GM23338 (cell line): ENCODE measurements at regions not wholly inside any gene's neighbourhood (a gene's known extent, or its start where the extent isn't known, plus 50 kb on each side); places are given as distances from the start of the nearest gene placed in this dataset.

Experiments
- ATAC-seq: fragments of 200-7000 bp; cut with Tn5 transposase; 3 replicates; pipeline ENCODE4 v1.9.1; 2020
- DNase-seq: peaks from one replicate; pipeline ENCODE4 v3.0.0-alpha.2; 2015; ENCODE audit warnings: low spot score
- H2AFZ ChIP-seq: fragments of 200-600 bp; sonication (generic); 2 replicates; pipeline ENCODE4 v1.8.0; 2016; ENCODE audit warnings: antibody characterized with exemption, mild to moderate bottlenecking, moderate library complexity
- H3F3A ChIP-seq: fragments of 200-600 bp; sonication (generic); replicated peaks from 2 replicates; pipeline ENCODE4 v1.8.0; 2017; ENCODE audit warnings: antibody characterized with exemption, mixed run types, low read depth
- H3K27ac ChIP-seq: fragments of 200-600 bp; sonication (generic); 2 replicates; pipeline ENCODE4 v1.6.1; 2016; ENCODE audit warnings: low read depth
- H3K27me3 ChIP-seq: fragments of 200-600 bp; sonication (generic); 2 replicates; pipeline ENCODE4 v1.8.0; 2016; ENCODE audit warnings: mild to moderate bottlenecking, mixed run types, moderate library complexity; ENCODE audit not compliant: insufficient read depth
- H3K36me3 ChIP-seq: fragments of 200-600 bp; sonication (generic); 2 replicates; pipeline ENCODE4 v1.8.0; 2016; ENCODE audit warnings: mild to moderate bottlenecking; ENCODE audit not compliant: insufficient read depth
- H3K4me1 ChIP-seq: fragments of 200-600 bp; sonication (generic); 2 replicates; pipeline ENCODE4 v1.8.0; 2016; ENCODE audit warnings: mild to moderate bottlenecking, moderate library complexity; ENCODE audit not compliant: insufficient read depth
- H3K4me2 ChIP-seq: fragments of 200-600 bp; sonication (generic); 2 replicates; pipeline ENCODE4 v1.7.1; 2017; ENCODE audit warnings: mixed run types
- H3K4me3 ChIP-seq: fragments of 200-600 bp; sonication (generic); 2 replicates; pipeline ENCODE4 v1.6.1; 2016; ENCODE audit warnings: mixed run types
- H3K79me2 ChIP-seq: fragments of 200-600 bp; sonication (generic); replicated peaks from 2 replicates; pipeline ENCODE4 v1.8.0; 2017; ENCODE audit warnings: mild to moderate bottlenecking; ENCODE audit not compliant: insufficient read depth
- H3K9me2 ChIP-seq: fragments of 200-600 bp; sonication (generic); 2 replicates; pipeline ENCODE4 v1.8.0; 2017; ENCODE audit not compliant: insufficient read depth
- H4K20me1 ChIP-seq: fragments of 200-600 bp; sonication (generic); replicated peaks from 2 replicates; pipeline ENCODE4 v1.8.0; 2017; ENCODE audit warnings: mild to moderate bottlenecking; ENCODE audit not compliant: insufficient read depth
- H3K27ac Mint-ChIP-seq: 2 replicates; pipeline ENCODE4 v1.8.0; 2020; ENCODE audit warnings: inconsistent platforms, mild to moderate bottlenecking, moderate library complexity, mixed read lengths
- H3K27me3 Mint-ChIP-seq: 3 replicates; pipeline ENCODE4 v1.8.0; 2022; ENCODE audit warnings: low read depth, mild to moderate bottlenecking, moderate library complexity, mixed read lengths, inconsistent platforms; ENCODE audit not compliant: insufficient read depth, poor library complexity
- H3K36me3 Mint-ChIP-seq: 3 replicates; pipeline ENCODE4 v1.8.0; 2021; ENCODE audit warnings: low read depth, mild to moderate bottlenecking, inconsistent platforms, moderate library complexity, mixed read lengths
- H3K4me1 Mint-ChIP-seq: 3 replicates; pipeline ENCODE4 v1.8.0; 2020; ENCODE audit warnings: mild to moderate bottlenecking, inconsistent platforms, mixed read lengths
- H3K4me3 Mint-ChIP-seq: 3 replicates; pipeline ENCODE4 v1.8.0; 2021; ENCODE audit warnings: moderate library complexity, mild to moderate bottlenecking, inconsistent platforms, mixed read lengths
- H3K9me3 Mint-ChIP-seq: 3 replicates; pipeline ENCODE4 v1.8.0; 2020; ENCODE audit warnings: moderate library complexity, mild to moderate bottlenecking, inconsistent platforms, mixed read lengths
- JUNB ChIP-seq: IDR thresholded peaks from one replicate; pipeline ENCODE4 v1.6.1; 2016; ENCODE audit warnings: antibody characterized with exemption; ENCODE audit not compliant: unreplicated experiment
- POLR2AphosphoS5 ChIP-seq: IDR thresholded peaks from 2 replicates; pipeline ENCODE4 v1.6.1; 2016; ENCODE audit warnings: antibody characterized with exemption, low read depth
- STAT1 ChIP-seq: IDR thresholded peaks from one replicate; pipeline ENCODE4 v1.6.1; 2016; ENCODE audit warnings: antibody characterized with exemption; ENCODE audit not compliant: unreplicated experiment
- ZNF114 ChIP-seq: fragments of 250-450 bp; sonication (Bioruptor Pico); IDR thresholded peaks from 2 replicates; pipeline ENCODE4 v1.5.0; 2020; ENCODE audit warnings: mild to moderate bottlenecking, moderate library complexity
- TF ChIP-seq, protein P1 (sequence below): fragments of 250-450 bp; sonication (Bioruptor Pico); IDR thresholded peaks from 2 replicates; pipeline ENCODE4 v1.5.0; 2020; ENCODE audit warnings: mild to moderate bottlenecking, moderate library complexity

- no peak overlapping the region for H3K4me3 ChIP-seq
- DNase-seq: no peak
- peaks cover 4% of the 10 kb centered on the region; the same call in 1 of the 2 replicates for H3K9me2 ChIP-seq
- H3K36me3 ChIP-seq: no peaks in the 10 kb centered on the region
- no peaks in the 10 kb centered on the region for H3K27me3 Mint-ChIP-seq
- H3K9me3 Mint-ChIP-seq: no peaks in the 10 kb centered on the region
- no peak overlapping the region for H2AFZ ChIP-seq
- H3K4me2 ChIP-seq: no peak overlapping the region
- H3K79me2 ChIP-seq: no peaks in the 10 kb centered on the region
- H3K36me3 Mint-ChIP-seq: no peaks in the 10 kb centered on the region
- peak overlapping the region; percentile 60 for H3K27ac Mint-ChIP-seq
- H3K4me3 Mint-ChIP-seq: no peak overlapping the region
- H4K20me1 ChIP-seq: no peaks in the 10 kb centered on the region
- no peaks in the 10 kb centered on the region for H3K27me3 ChIP-seq
- TF ChIP-seq ZNF114 (CRISPR knock-in tag) (no peak), JUNB (no peak)
- no peaks in the 10 kb centered on the region for H3K4me1 ChIP-seq
- H3K4me1 Mint-ChIP-seq: no peaks in the 10 kb centered on the region
- no peak overlapping the region for H3K27ac ChIP-seq
- H3F3A ChIP-seq: no peaks in the 10 kb centered on the region
- ATAC-seq: no peak
These were observed 234.5 kb downstream of the KBTBD8 start for GRCh38 chr3:67232642-67233041.

DNA sequence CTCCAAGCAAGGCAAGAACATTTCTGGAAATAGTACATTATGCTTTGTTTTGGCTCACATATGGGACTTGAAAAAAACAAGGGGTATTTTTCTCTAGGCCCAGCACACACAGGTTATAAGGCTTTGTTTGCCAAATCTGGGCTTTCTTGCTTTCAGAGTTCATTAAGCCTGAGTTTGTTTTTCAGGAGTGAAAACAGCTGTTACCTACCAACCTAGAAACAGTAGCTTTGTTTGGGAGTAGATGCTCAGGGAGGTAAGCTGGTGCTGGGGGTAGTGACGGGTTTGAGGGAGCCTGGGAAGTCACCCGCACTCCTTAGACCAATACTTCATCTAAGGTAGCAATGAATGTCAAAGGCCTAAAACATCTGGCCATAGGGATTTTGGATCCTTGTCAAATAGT is 241.2 kb downstream of the KBTBD8 start:
- Histone ChIP-seq H3K4me1 (no peaks in the 10 kb centered on the region; the same call in 1 of the 2 replicates), H3F3A (no peaks in the 10 kb centered on the region), H3K27me3 (no peaks in the 10 kb centered on the region), H2AFZ (peak overlapping the region; percentile 38; the same call in 1 of the 2 replicates), H3K36me3 (no peaks in the 10 kb centered on the region), H4K20me1 (no peaks in the 10 kb centered on the region), H3K4me3 (no peak overlapping the region), H3K9me2 (0 out of 2 replicates have a peak, but pooled peaks cover 3% of the 10 kb centered on the region), H3K4me2 (no peak overlapping the region), H3K27ac (no peak overlapping the region), H3K79me2 (no peaks in the 10 kb centered on the region)
- H3K4me3 Mint-ChIP-seq: no peak overlapping the region
- no peaks in the 10 kb centered on the region for H3K36me3 Mint-ChIP-seq
- H3K4me1 Mint-ChIP-seq: peaks cover 11% of the 10 kb centered on the region
- no peak for TF ChIP-seq ZNF114 (CRISPR knock-in tag)
- TF ChIP-seq POLR2AphosphoS5: no peak
- DNase-seq: no peak
- H3K27me3 Mint-ChIP-seq: no peaks in the 10 kb centered on the region
- ATAC-seq: no peak
- H3K9me3 Mint-ChIP-seq: no peaks in the 10 kb centered on the region
- H3K27ac Mint-ChIP-seq: no peak overlapping the region

- Mint-ChIP-seq H3K4me1 (peaks cover 11% of the 10 kb centered on the region), H3K27me3 (no peaks in the 10 kb centered on the region), H3K36me3 (no peaks in the 10 kb centered on the region), H3K9me3 (no peaks in the 10 kb centered on the region), H3K27ac (no peak overlapping the region), H3K4me3 (no peak overlapping the region)
- no peaks in the 10 kb centered on the region; the same call in 1 of the 2 replicates for H3K4me1 ChIP-seq
- H3K4me2 ChIP-seq: no peak overlapping the region
- no peaks in the 10 kb centered on the region for H3K36me3 ChIP-seq
- H3K9me2 ChIP-seq: peaks cover 9% of the 10 kb centered on the region; the same call in 1 of the 2 replicates
- H3K27ac ChIP-seq: no peak overlapping the region
- TF ChIP-seq STAT1: no peak
- TF ChIP-seq, protein P1, sequence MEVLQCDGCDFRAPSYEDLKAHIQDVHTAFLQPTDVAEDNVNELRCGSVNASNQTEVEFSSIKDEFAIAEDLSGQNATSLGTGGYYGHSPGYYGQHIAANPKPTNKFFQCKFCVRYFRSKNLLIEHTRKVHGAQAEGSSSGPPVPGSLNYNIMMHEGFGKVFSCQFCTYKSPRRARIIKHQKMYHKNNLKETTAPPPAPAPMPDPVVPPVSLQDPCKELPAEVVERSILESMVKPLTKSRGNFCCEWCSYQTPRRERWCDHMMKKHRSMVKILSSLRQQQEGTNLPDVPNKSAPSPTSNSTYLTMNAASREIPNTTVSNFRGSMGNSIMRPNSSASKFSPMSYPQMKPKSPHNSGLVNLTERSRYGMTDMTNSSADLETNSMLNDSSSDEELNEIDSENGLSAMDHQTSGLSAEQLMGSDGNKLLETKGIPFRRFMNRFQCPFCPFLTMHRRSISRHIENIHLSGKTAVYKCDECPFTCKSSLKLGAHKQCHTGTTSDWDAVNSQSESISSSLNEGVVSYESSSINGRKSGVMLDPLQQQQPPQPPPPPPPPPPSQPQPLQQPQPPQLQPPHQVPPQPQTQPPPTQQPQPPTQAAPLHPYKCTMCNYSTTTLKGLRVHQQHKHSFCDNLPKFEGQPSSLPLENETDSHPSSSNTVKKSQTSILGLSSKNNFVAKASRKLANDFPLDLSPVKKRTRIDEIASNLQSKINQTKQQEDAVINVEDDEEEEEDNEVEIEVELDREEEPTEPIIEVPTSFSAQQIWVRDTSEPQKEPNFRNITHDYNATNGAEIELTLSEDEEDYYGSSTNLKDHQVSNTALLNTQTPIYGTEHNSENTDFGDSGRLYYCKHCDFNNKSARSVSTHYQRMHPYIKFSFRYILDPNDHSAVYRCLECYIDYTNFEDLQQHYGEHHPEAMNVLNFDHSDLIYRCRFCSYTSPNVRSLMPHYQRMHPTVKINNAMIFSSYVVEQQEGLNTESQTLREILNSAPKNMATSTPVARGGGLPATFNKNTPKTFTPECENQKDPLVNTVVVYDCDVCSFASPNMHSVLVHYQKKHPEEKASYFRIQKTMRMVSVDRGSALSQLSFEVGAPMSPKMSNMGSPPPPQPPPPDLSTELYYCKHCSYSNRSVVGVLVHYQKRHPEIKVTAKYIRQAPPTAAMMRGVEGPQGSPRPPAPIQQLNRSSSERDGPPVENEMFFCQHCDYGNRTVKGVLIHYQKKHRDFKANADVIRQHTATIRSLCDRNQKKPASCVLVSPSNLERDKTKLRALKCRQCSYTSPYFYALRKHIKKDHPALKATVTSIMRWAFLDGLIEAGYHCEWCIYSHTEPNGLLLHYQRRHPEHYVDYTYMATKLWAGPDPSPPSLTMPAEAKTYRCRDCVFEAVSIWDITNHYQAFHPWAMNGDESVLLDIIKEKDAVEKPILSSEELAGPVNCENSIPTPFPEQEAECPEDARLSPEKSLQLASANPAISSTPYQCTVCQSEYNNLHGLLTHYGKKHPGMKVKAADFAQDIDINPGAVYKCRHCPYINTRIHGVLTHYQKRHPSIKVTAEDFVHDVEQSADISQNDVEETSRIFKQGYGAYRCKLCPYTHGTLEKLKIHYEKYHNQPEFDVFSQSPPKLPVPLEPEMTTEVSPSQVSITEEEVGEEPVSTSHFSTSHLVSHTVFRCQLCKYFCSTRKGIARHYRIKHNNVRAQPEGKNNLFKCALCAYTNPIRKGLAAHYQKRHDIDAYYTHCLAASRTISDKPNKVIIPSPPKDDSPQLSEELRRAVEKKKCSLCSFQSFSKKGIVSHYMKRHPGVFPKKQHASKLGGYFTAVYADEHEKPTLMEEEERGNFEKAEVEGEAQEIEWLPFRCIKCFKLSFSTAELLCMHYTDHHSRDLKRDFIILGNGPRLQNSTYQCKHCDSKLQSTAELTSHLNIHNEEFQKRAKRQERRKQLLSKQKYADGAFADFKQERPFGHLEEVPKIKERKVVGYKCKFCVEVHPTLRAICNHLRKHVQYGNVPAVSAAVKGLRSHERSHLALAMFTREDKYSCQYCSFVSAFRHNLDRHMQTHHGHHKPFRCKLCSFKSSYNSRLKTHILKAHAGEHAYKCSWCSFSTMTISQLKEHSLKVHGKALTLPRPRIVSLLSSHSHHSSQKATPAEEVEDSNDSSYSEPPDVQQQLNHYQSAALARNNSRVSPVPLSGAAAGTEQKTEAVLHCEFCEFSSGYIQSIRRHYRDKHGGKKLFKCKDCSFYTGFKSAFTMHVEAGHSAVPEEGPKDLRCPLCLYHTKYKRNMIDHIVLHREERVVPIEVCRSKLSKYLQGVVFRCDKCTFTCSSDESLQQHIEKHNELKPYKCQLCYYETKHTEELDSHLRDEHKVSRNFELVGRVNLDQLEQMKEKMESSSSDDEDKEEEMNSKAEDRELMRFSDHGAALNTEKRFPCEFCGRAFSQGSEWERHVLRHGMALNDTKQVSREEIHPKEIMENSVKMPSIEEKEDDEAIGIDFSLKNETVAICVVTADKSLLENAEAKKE (CRISPR knock-in tag): peak; percentile 42; the same call in 1 of the 2 replicates
- H3F3A ChIP-seq: no peaks in the 10 kb centered on the region
- H4K20me1 ChIP-seq: no peaks in the 10 kb centered on the region
- no peak overlapping the region for H3K4me3 ChIP-seq
- H3K27me3 ChIP-seq: no peaks in the 10 kb centered on the region
- 0 out of 2 replicates have a peak overlapping the region, but pooled peaks have one; percentile 18 for H2AFZ ChIP-seq
- ATAC-seq: peak; percentile 54
- no peaks in the 10 kb centered on the region for H3K79me2 ChIP-seq
- peak; percentile 45 for DNase-seq
These were observed 243.0 kb downstream of the KBTBD8 start for GRCh38 chr3:67241084-67241483.
